Left colon (tissue), 2 donors: ENCODE measurements at regions not wholly inside any gene's neighbourhood (a gene's known extent, or its start where the extent isn't known, plus 50 kb on each side); places are given as distances from the start of the nearest gene placed in this dataset.
A peak's percentile ranks its signal among the peaks of the same experiment; 100 is the strongest.

ENCODE experiments used
- ATAC-seq: fragments of 200-7000 bp; cut with Tn5 transposase; one replicate; pipeline ENCODE4 v1.9.1; 2020; ENCODE audit warnings: mild to moderate bottlenecking, moderate library complexity
- DNase-seq, 2 donors: peaks; one replicate each; pipeline ENCODE4 v3.0.0-alpha.2; 2020
- intact Hi-C, 2 donors: fragments of 100-400 bp; cut with DNase I in 1 of 2; cut with micrococcal nuclease in 1 of 2; formaldehyde crosslinking; loops; one replicate each; pipeline versions ENCODE4 v1.11.2 to v1.14.0; 2022; cut with DNase I, micrococcal nuclease
- donor health status: DM: no; HTN: no; CAD: no.
- donor health status: DM: yes; HTN: yes; CAD: no.

DNA sequence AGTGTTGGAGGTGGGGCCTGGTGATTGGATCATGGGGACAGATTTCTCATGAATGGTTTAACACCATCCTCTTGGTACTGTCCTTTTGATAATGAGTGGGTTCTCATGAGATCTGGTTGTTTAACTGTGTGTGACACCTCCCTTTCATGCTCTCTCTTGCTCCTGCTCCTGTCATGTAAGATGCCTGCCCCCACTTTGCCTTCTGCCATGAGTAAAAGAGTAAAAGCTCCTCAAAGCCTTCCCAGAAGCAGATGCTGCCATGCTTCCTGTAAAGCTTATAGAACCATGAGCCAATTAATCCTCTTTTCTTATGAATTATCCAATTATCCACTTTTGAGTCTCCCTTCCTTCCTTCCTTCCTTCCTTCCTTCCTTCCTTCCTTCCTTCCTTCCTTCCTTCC lies 317.7 kb downstream of the RDH14 start:
- ATAC-seq (no peak), DNase-seq (no peak)
- intact Hi-C loops, result no loop called here

DNA sequence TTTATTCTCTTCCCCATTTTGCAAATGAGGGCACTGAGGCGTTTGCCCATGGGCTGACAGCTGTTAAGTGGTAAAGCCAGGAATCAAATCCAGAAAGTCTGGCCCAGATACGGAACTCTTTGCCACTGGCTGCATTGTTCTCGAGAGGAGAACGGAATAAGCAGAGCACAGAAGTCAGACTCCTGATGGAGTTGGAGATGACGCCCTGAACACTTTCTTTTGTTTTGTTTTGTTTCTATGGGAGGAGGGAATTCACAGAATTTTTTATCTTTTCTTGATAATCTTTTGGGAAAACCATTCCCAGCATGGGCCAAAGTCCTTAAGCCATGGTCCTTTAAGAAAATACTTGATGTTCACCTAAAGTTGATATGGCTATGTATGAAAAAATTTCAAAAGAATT lies 322.2 kb downstream of the RDH14 start:
- ATAC-seq, result no peak
- intact Hi-C loops, result no loop called here
- DNase-seq, result no peak

DNA sequence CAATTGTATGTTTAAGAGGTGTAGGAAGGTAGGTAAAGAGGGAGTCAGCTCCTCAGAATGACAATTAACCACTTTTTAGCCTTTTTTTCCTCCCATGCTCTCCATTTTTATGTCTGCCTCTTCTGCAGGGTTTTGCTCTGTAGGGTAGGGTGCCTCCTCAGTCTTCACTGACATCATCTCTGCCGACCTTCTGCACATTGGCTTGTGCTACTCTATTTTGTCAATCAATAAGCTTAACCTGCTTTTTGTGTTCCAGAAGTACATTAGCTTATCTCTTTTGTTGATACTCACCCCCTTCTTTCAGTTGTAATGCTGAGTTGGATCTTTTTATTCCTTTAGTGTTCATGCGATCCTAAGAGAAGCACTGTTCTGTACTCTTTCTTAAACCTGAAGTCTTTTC lies 323.2 kb downstream of the RDH14 start:
- intact Hi-C loops, result no loop called here
- ATAC-seq, result no peak
- no peak for DNase-seq

DNA sequence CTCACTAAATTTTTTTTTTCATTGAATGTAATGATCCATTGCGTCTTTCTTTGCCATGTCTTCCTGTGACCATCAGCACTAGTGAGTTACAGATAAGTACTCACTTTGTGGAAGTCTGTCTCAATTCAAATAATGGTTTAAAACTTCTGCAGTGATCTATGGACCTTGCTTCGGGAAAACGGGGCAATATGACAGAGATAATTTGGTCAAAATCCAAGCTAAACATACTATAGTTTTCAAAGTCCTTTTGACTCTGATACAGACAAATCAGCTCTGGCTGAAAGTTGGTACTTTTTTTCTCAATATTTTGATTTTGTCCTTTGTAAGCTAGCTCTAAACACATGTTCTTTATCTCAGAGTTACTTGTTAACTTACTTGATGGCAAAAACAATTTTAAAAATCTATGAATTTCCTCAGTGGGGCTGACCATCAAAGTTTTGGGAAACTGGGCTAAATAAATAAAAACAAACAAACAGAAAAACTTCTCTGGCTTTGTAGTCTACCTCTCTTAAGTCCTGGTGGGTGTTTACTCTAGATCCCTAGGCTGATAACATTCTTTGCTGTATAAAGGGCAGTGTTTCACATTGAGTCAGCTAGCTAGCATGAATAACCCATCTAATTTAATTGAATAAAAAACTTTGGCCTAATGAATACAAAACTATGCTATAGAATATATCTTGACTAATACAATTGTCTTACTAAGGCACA lies 327.6 kb downstream of the RDH14 start:
- intact Hi-C loops, result no loop called here
- no peak for DNase-seq
- ATAC-seq, result no peak

DNA sequence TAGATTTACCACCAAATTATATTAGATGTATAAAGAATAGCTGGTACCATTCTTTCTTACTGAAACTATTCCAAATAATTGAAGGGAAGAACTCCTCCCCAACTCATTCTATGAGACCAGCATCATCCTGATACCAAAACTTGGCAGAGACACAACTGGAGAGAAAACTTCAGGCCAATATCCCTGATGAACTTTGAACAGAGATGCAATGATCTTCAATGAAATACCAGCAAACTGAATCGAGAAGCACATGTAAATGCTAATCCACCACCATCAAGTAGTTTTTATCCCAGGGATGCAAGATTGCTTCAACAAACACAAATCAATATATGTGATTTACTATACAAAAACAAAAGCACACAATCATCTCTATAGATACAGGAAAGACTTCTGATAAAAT lies 329.8 kb downstream of the RDH14 start:
- intact Hi-C loops, result no loop called here
- ATAC-seq, result no peak
- no peak for DNase-seq

DNA sequence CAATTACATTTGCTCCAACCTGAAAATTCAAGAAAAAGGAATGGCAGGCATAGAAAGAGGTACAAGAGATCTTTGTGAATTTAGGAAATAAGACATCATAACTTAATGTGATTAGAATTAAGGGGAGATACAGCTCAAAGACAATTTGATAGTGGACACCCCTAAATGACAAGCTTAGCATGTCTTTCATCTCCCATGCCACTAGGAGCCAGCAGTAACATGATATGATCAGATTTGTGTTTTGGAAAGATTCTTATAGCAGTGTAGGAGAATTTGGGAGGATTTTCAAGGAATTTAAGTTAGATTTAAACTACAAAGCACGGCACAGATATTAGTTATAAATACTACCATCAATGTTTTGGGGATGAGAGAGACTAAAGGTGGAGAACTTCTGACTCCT lies 340.8 kb downstream of the RDH14 start:
- ATAC-seq (no peak), DNase-seq (no peak)
- intact Hi-C loops, result no loop called here

DNA sequence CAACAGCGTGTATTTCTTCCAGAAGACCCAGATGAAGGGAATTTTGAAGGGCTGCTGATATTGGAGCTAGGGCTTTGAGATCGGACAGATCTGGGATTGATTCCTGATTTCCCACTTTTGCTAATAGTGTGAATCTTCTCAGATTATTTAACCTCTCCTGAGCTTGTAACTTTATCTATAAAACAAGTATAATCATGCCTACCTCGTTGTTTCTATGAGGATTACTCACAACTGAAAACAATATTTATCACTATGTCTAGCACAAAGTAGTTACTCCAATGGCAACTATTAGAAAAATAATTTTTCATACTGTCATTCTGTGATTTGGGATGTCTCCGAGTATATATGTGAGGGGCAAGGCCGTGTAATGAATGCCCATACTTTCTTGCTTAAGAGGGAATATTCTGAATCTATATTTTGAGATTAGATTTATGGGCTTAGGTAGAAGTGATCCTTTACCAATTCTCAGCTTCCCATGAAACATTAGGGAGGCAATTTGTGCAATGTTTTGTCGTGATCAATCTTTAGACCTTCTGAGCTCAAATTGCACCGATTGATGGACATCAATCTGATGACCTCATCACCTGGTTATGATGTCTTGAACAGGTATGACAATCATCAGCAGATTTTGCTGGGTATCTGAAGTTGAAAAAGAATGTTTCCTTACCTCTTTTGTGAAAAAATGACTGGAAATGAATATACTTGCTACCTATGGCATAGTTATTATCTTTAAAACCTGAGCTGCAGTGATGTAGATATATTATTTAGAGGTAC lies 339.9 kb downstream of the KCNS3 start:
- intact Hi-C loops, result no loop called here

DNA sequence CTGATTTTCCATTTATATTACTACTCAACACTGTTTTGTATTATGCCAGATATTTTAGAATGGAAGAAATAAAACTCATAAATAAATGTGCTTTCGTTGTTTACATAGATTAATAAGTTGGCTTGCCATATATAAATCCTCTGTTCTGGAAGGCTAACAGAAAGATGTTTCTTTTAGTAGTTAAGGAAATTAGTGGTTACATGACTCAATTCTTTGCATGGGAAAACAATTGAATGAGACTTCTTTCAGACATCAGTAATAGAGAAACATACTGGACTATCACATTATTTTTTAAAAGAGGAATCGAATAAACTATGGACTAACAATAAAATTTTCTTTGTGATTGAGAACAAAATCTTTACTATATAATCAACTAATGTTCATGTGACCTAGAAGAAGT lies 336.5 kb downstream of the KCNS3 start:
- intact Hi-C loops, result no loop called here
- DNase-seq (no peak), ATAC-seq (no peak)

More for the DNA sequence above, 339.9 kb downstream of the KCNS3 start:
- DNase-seq, result no peak
- ATAC-seq, result no peak

DNA sequence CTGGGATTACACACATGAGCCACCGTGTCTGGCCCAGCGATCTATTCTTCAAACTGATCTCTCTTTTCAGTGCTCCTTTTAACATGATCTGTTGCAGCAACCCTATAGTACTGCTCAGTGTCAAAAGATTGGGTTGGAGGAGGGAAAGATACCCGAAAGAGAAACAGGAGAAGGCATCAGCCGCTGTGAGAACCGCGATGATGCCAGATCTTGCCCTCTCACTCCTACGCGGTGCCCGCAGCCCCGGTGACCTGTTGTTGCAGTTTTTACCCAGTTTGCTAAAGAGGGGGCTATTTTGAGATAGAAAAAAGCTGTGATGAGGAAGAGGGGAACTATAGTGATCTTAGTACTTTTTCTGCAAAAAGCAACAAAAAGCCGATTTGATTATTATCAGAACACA lies 335.5 kb downstream of the KCNS3 start:
- intact Hi-C loops, result no loop called here
- no peak for DNase-seq
- ATAC-seq, result no peak

DNA sequence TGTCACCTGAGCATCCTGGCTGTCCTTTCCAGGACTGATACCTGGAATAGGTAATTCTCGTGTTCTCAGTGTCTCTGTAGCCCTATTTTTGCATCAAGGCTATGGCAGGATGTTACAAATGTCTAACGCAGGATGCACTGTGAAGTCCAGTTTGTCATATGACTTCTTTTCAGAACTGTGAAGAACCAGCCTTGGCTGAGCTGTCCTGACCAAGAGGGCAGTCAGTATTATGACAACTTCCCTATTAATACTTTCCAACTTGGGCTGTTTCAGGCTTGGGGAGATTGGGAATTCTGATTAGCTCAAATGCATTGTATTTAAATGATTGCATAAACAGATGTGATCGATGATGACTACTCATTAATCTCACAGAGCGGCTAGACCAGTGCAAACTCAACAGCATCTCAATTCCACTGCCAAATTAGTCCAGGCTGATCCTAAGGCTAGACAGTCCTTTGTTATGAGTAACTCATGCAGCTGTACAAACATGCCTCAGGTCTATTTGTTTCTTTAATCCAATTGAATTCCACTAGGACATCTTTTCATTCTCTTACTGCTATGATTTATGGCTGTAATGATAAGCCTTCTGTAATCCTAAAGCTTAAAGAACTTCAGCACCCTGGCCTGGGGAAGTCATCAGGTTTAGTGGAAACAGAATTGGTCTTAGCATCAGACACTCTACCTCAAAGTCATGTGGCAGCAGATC lies 331.6 kb downstream of the KCNS3 start:
- ATAC-seq (no peak), DNase-seq (no peak)
- intact Hi-C loops, result no loop called here

DNA sequence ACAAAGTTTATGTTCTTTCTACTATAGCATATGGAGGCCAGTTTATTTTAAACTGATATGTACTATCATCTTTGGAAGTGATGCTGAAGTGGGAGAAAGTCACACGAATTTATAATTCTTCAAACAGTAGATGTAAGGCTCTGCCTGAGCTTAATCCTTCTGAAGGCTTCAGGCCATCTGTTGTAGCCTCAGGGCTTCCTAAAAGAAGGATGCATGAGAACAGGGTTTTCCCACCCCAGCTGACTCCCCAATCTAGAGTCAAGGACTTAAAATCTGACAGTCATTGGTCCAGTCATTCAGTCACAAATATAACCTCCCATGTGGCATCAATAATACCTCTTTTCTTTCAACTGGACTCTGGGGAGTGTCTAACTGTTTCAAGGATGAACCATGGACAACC lies 330.5 kb downstream of the KCNS3 start:
- no peak for ATAC-seq
- intact Hi-C loops, result no loop called here
- no peak for DNase-seq

DNA sequence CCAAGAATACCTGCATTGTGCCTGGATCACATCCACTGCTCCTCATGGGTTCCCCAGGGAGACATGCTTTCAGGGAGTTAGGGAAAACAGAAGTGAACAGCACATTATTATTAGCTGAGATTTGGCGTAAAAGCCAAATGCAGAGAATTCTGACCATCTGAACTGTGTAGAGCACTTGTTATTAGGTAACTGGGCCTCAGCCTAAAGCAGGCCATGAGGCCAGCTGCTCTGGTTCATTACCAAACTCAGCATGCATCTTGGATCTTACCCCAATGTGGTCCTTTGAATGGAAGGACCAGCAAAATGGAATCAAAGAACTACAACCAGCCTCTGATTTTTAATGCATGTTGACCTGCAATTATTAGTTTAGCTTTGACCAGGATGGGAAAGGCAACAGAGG lies 322.3 kb downstream of the KCNS3 start:
- ATAC-seq, result no peak
- intact Hi-C loops, result no loop called here
- no peak for DNase-seq

DNA sequence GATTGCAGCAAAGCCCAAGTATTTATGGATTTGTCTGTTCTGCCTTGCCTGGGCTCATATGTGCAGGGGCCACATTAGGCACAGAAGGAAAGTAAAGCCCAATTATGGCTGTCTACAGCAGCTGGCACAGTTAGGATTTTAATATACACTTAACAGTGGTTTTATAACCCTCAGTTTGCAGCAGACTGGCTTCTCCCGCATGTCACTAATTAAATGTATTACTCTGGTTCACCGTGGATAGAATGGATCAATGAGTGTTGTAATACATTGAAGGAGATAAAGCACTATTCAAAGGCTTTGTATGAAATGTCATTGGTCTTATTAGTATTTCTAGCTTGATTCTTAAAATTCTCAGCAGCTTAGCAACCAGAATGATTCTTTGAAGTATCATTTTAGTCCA lies 320.2 kb downstream of the KCNS3 start:
- intact Hi-C loops, result no loop called here
- DNase-seq, result no peak
- ATAC-seq, result no peak

DNA sequence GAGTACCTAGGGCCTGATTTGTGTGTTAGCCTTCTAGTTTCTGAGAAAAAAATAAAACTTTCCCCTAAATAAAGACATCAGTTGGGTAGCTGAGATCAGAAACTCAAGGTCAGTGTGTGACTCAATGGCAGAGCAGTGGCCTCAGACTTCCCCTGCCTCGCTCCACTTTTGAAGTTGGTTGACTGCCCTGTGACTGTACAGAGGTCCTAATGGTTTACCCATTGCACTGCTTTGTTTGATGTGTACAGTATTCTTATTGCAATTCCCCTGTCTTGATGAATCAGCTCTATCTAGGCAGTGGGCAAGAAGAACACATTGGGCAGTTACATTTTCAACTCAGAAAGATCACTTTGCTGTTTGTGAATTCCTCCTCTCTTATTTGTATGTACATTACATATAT lies 315.7 kb downstream of the KCNS3 start:
- ATAC-seq, result no peak
- intact Hi-C loops, result no loop called here
- no peak for DNase-seq

DNA sequence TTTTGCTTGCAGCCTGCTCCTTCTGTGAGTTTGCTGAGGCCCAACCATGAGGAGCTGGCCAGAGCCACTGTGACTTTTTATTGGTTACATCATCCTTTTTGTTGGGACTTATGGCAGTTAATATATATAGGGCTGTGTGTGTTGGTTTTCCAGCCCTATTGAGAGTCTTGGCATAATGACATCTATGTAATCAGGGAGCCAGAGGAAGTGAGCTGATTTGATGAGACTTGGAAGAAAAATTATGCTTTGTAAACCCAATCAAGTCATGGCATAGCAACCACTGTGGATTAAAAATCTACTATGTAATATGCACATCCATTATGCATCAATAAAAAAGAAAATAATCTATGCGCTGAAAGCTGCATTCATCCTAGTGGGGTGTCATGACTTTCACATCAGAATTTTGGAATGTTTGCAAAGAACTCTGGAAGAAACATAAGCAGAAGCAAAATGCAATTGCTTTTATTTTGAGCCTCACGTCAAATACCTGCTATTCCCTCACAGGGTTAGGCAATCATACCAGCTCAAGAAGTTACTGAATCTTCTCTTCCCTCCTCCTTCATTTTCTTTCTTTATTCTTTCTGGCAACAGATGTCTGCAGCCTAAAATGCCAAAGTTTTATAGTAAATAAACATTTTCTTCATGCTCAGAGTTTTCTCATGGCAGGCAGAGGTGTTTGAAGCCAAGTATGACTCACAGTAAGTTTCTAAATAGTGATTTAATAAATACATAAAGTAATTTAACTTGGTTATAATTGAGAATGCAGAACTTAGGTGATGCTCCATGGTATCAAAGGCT lies 308.5 kb downstream of the KCNS3 start:
- ATAC-seq (no peak), DNase-seq (no peak)
- intact Hi-C loops, result no loop called here

DNA sequence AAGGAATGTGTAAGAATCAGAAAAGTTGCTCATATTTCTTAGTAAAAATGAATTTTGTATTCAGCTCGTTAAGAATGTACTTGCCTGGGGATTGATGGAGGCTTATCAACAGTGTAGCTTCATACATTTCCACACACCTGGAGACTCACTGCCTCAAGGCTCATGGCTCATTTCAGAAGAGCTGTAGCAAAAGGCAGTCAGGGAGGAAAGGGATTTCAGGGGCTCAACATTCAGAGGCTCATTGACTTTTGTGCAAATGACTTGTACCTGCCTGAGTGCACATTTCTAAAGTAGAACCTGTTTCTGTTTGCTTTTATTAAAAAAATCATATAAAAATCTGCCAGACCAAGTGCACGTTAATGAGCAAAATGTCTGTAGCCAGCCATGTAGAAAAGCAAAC lies 304.4 kb downstream of the KCNS3 start:
- DNase-seq, result no peak
- intact Hi-C loops, result no loop called here
- ATAC-seq, result no peak

DNA sequence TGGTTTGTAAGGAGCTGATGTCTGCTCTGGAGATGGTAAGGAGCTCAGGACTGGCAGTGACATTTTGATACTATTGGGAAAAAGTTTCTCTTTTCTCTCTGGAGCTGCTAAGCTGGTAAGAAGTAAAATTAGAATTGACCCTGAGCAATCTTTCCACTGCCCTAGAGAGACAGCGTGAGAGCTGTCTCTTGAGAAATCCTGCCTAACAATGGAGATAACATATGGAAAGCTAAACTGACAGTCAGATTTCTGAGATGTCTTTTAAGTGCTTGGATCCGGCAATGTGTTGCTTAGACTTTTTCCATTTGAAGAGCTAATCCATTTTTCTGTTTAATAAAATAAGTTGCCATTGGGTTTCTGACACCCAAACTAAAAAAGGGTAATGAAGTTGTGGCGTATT lies 302.4 kb downstream of the KCNS3 start:
- DNase-seq (no peak), ATAC-seq (no peak)
- intact Hi-C loops, result no loop called here

DNA sequence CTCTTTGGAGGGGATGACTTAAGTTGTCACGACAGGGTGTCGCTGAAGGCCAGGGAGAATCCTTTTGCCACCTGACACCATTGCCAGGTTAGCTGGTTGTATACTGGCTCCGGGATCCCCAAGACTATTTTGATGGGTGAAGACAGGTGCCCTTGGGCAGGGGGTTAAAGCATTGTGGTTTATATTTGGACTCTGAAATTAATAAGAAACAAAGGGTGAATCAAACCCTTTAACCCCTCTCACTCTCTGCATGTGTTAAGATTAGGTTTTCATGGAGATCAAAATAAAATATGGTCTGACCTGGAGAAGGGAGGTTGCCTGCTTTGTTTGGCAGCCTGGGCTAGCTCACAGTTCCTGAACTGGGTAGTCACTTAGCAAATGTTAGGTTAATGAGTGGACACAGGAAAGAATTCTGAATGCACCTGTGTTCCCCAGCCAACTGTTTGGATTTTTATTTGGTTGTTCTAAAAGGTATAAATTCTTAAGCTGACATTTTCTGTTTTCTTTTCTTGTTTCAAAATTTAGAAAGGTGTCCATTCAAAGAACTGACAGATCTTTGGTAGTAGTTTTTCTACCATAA lies 301.7 kb downstream of the KCNS3 start:
- DNase-seq (no peak), ATAC-seq (no peak)
- intact Hi-C loops, result no loop called here

DNA sequence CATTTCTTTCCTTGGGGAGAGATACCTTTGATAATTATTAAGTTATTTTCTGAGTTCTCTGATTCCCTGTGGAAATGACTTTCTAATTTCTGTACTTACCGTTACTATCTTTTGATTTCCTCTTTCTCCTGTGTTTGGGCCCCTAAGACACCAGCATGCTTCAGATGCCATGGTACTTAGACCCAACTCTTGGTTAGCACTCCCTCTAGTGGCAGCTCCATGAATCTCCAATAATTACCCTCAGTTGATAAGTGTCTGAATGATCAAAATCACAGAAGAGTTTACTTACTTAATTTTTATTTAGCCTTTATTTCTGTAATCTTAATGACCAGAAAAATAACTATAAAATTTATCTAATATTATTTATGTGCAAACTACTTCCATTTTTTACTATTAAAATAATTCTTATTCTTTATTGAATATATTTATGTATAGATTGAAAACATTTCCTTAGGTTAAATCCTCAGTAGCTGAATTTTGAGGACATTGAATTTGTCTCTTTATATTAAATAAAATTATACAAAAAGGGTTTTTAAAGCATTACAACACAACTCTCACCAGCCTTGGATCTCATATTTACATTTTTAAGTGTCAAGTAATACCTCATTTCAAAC lies 300.4 kb downstream of the KCNS3 start:
- ATAC-seq (peak; percentile 49), DNase-seq (peak in 1 of 2 donors; percentile 20)
- intact Hi-C loops, result loop anchor here in 1 of 2 donors (5.0 kb wide), 1 partner anchor 327 kb away; no protein-coding TSS in a partner anchor
